Colon (tissue), 2 donors: ENCODE measurements at regions not wholly inside any gene's neighbourhood (a gene's known extent, or its start where the extent isn't known, plus 50 kb on each side); places are given as distances from the start of the nearest gene placed in this dataset.
"Not testable (repeated sequence)": the region's sequence is repeated elsewhere in the genome, so short reads cannot be mapped to it uniquely, and the experiment has no call there.

Source experiments
- FAIRE-seq: peaks from 2 replicates; lab custom pipeline; 2012; peaks lifted over from hg19 to GRCh38; lab: Jason Lieb, UNC
- donor health status: control.
- donor health status: control.

DNA sequence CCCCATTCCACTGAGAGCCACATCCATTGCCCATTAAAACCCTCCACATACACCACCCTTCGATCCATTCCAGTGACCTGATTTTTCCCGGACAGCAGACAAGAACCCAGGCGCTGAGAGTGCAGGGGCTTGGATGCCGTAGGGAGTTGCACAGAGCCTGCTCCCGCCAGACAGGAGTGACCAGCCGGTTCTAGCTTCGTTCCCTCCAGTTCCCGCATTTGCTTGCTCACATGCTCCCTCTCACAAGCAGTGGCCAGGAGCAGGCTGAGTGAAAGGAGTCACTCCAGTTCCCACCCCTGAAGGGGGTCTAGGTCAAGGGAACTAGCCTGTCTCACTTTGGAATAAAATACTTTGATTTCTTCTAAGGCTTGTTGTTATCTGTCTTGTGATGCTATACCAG, 119.5 kb downstream of the SKIDA1 start:
- no peak for FAIRE-seq

DNA sequence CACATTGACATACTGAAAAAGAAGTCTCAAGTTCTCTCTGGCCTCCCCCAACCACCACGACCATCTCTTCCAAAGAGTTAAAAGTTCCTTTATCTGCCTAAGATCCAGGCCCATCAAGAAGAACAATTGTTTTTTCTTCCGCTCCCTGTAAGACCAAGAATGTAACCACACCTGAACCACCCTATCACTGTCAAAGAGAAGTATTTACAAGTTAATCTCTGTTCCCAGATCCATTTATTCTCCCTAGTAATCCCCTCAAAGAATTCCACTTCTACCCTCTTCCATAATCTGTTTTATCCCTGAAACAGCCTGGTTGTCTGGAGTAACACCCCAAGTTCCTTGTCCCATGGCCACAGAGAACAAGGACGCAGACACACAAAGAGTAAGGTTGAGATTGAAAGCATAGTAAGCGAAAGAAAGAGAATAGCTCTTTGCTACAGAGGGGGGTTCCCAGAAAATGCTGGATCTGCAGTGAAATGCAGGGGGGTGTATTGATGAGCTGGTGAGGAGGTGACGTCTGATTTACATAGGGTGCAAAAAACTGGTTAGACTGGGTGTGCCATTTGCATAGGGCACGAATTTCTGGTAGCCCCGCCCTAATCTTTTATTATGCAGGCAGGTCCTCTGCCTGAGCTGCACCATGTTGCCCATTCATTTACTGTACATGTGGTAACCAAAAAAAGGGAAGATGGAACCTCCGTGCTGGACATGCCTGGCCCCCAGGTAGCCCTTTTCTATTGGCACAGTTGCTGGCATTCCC, 122.0 kb downstream of the SKIDA1 start:
- no peak for FAIRE-seq

DNA sequence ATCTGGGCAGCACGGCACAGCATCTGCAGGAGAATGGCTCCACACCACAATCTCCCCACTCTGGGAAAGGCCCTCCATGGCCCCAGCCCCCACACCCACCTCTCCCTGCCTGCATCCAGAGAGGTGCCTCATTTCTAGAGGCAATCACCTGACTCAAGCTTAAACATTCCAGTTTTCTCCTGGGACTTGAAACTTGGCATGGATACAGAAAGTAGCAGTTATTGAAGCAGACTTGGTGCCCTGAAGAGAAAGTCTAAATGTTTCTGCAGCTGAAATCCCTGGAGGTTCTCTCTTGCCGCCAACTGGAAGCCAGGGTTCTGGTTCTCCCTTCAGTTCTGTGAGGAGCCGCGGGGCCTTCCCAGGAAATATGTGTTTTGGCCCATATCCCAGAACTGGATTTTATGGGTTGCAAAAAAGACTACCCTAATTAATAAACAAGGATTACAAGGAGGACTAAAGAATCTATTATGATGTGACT, 122.8 kb downstream of the SKIDA1 start:
- no peak for FAIRE-seq

DNA sequence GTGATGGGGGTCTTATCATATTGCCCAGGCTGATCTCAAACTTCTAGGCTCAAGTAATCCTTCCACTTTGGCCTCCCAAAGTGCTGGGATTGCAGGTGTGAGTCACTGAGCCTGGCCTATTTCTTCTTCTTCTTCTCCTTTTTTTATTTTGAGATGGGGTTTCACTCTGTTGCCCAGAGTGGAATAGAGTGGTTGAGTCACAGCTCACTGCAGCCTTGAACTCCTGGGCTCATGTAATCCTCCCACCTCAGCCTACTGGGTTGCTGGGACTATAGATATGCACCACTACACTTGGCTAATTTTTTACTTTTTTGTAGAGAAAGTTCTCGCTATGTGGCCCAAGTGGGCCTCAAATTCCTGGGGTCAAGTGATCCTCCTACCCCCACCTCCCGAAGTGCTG, 124.3 kb downstream of the SKIDA1 start:
- FAIRE-seq, result no peak

DNA sequence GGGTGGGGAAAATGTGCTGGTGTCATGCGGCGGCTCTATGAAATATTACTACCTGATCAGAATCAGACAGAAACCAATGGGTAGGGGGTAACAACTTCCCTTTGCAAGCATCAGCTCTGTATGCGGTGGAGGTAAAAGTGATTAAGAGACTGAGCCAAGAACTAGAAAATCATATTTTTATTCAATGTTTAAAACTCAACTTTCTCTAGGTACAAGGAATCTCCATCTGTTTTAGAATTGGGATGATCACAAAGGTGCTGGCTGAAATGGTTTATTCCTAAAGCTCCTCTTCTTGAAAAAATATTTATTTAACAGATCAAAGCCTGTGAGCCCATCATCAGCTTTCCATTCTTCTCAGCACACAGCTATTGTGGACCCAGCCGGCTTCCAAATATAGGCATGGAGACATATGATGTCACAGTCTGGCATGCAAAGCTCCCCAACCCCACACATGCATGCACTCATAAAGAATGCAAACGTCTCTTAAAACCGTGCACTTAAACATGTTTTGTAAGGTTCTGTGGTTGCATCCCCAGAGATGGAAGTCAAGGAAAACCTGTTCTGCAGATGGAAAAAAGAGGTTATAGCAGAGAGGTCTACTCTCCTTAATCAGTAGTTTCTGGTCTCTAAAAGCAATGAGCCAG, 126.0 kb downstream of the SKIDA1 start:
- FAIRE-seq, result no peak

DNA sequence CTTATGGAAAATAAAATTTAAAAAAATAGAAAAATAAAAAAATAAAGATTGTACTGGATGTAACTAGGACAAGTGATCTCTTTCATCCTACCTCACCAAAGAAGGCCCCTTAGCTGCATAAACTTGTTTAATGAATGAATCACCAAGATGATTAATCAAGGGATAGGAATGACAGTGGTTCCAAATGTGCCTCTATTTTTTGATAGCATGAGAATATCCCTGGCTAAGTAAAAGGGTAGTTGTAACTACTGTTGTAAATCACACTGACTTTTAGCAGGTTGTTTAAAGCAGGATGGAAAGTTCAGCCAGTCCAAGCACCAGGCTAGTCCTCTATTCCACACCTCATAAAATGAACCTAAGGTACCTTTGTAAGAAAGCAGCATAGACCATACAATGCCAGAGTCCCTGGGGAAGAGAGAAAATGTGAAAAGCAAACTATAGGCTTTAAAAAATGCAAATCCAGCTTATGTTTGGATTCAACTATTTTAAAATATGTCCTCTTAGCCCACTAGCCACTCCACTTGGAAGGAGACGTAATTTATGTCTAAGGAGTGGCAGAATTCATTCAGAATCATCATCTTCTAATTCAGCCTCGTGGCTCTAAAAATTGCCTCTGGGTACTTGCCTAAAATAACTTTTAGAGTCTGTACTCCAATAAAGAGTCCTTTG, 126.8 kb downstream of the SKIDA1 start:
- FAIRE-seq, result no peak

DNA sequence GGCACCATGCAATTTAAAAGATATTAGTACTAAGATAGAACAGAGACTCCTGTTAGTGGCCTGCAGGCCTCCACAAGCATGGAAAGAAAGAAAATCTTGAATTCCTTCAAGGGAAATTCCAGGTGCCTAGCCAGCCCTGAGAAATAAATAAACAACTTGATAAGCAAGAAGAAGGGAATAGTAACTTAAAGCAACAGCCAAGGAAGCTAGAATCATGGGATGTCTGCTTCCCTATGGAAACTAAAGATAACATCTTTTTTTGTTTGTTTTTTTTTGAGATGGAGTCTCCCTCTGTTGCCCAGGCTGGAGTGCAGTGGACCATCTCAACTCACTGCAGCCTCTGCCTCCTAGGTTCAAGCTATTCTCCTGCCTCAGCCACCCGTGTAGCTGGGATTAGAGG, 128.6 kb downstream of the SKIDA1 start:
- FAIRE-seq, result no peak

DNA sequence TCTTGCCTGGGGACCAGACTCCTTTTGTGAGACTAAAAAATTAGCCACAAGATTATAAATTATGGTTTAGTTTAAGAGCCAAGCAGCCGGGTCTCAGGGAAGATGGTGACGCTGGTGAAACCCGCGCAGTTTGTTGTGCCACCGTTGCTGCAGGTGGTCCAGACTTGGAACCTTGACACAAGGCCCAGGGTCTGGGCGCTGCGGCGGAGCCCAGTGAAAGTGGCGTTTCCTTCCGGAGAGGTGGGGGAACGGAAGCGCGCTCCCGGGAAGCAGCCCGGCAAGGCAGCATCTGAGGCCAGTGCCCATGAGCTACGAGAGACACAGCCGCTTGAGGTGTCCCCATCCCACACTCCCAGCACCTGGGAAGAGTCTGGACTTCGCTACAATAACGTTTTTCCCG, 131.6 kb downstream of the SKIDA1 start:
- no peak for FAIRE-seq

DNA sequence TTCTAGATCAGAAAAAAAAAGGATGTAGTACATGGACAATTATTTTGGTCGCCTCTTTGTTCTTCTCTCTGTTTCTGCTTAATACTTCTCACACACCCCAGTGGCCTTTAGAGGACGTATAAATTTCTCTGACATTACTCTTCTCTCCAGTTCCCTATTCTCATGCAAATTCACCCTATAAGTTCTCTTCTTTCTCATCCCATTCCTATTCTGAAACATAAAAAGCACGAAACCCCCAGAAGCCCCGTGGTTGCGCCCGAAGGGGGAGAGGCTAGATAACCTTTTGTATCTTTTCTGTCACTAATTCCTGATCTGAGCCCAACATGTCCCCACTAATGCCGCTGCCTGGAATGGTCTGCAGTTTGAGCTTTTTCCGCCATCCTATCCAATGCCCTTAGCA, 136.9 kb downstream of the SKIDA1 start:
- no peak for FAIRE-seq

DNA sequence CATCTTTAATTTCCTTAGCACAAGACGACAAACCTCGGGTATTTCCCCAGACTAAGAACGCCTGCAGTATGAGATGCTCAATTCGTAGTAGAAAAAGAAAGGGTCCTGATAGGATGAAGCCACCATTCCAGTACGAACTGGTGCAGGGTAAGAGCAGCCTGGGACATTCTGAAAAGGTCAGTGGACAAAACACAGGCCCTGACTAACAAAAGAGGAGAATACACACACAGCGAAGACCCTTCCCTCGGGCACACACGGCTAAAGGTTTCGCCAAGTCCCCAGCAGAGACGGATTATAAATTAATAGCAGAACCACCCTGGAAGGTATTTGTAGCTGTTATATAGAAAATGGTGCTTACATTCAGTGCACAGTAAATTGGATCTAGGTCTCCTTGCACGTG, 137.6 kb downstream of the SKIDA1 start:
- no peak for FAIRE-seq

DNA sequence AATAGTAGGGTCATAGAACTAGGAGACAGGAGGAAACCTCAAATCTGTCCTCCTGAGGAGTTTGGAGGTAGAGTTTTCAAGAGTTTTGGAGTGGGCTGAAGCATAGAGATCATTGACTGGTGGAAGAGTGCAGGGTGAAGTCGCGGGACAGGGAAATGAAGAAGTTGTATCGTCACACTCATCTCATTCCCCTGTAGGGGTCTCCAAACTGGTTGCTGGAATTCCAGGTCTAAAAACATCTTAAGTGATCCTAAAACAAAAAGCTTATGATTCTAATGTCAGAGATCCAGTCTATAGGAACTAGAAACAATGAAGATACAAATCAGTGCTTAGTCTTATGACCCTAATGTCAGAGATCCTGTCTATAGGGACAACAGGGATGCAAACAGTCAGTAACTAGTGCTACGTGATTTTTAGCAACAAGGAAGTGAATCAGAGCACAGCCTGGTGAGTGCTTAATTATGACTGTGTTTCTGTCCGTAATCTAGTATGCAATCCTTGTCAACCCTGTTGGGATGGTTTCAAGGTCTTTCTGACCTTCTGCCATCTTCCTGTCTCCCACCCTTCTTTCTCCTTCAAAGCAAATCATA, 139.4 kb downstream of the SKIDA1 start:
- no peak for FAIRE-seq

DNA sequence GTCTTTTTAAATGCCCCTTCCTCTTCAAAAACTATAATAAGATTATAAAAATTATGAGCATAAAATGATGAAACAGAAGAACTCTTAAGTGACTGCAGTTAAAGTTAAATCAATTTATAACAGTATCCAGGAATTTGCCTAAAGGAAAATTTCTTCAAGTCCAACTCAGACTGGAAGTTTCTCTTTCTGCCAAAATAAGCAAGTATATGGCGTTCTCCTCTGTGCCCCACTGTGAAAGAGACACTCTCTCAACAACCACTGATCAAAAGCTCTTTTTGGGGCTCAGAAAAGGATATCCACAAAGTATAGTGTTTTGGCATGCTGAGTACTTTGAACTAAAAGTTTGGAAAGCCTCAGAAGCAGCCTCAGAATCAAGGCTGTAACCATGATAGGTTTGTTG, 139.9 kb downstream of the SKIDA1 start:
- FAIRE-seq, result no peak

DNA sequence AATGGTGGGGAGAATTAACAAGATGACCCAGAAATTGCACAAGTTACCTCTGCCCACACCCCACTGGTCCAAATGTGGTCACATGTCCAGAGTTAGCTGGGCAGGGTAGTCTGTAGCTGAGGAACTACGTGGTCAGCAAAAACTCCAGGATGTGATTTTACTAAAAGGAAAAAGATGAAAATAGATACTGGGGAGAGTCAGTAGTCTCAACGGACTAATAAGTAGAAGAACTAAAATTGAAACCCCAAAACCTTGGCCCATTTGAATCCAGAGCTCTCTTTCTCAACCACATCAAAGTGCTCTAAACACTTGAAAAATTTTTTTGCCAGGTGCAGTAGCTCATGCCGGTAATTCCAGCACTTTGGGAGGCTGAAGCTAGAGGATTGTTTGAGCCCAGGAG, 146.3 kb downstream of the SKIDA1 start:
- FAIRE-seq, result no peak

DNA sequence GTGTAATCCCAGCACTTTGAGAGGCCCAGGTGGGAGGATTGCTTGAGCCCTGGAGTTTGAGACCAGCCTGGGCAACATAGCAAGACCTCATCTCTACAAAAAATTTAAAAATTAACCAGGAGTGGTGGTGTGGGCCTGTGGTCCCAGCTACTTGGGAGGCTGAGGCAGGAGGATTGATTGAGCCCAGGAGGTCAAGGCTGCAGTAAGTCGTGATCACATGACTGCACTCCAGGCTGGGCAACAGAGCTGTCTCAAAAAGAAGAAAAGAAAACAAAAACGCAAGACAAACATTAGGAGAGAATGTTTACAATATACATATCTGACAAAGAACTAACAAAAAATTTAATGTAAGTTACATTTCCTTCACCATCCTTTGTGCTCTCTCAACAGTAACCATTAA, 150.2 kb downstream of the SKIDA1 start:
- FAIRE-seq, result not testable (repeated sequence)

DNA sequence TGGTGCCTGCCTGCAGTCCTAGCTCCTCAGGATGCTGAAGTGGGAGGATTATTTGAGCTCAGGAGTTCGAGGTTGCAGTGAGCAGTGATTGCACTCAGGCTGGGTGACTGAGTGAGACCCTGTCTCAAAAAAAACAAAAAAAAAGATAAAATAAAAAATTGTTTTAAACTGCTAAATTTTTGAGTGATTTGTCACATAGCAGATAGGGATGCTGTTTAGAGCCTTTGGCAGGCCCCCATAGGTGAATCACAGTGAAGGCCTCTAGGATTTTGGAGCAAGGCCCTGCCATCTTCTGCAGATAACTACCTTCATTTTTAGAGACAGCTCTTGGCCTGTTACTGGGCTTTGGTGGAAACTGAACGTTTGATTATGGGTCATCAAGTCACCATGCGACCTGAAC, 151.6 kb downstream of the SKIDA1 start:
- FAIRE-seq, result not testable (repeated sequence)

DNA sequence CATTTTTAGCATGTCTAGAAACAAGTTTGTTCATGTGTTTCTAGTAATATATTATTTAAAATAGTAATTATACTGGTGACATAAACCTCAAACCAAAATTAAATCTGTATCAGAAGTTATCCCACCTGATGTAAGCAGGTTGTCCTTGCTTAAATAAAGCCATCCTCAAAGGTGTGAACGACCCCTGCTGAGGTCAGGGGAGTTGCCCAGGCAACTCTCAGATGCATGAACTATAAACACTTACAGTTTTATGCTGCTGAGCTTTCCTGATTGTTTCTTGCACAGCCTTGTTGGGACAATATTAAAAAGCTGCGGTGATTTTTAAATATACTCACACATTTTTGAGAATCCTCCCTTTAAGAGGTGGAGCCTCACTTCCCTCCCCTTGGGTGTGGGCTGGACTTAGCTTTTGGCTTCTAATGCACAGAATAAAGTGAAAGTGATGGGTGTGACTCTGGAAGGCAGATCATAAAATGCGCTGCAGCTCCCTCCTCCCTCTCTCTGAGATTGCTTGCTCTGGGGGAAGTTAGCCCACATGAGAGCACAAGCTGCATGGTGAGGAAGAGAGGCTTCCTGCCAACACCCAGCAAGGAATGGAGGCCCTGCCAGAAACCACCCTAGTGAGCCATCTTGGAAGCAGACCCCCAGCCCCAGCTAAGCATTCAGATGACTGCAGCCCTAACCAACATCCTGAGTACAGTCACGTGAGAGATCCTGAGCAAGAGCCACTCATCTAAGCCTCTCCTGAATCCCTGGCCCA, 152.7 kb downstream of the SKIDA1 start:
- no peak for FAIRE-seq

DNA sequence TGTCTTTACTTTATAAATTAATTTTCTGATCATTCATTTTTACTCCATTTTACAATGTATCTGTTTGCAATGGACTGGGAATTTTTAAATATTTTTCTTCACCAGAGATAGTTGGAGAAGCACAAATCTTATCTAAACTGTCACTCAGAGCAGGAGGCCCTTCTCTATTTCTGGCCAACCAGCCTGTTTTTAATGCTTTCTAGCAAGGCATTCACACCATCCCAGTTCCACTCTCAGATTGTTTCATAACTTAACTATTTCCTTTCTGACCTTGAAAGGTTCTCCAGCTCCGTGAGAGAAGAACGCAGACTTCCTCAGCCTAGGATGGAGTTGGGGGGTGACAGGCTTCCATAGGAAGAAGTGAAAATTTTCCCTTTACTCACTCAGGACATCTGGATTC, 155.8 kb downstream of the SKIDA1 start:
- FAIRE-seq, result no peak

DNA sequence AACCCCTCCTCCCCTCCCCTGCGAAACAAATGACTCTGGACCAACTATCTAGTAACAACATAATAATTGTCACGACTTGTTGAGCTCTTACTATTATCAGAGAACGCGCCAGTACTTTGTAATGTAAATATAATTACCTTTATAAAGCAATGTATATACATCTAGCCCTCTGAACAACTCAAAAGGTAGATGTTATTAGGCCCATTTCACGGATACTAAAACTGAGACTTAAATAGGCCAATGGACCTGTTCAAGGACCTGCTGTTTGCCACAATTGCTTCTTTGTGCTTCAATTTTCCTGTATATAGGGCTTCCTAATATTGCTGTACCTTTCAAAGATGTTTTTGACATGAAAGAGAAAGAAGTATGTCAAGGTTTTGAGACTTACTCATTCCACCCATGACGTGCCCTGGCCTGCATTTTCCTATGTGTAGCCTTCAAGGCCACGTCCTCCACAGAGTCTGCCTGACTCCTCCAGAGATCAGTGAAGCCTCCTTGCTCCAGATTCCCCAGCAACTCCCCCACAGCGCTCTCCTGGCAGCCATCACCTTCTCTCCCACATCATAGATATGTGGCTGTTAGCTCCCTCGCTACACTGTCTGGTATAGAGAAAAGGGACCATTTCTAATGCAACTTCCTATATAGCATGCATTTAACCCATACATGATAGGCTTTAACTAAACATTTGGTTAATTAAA, 156.6 kb downstream of the SKIDA1 start:
- no peak for FAIRE-seq

DNA sequence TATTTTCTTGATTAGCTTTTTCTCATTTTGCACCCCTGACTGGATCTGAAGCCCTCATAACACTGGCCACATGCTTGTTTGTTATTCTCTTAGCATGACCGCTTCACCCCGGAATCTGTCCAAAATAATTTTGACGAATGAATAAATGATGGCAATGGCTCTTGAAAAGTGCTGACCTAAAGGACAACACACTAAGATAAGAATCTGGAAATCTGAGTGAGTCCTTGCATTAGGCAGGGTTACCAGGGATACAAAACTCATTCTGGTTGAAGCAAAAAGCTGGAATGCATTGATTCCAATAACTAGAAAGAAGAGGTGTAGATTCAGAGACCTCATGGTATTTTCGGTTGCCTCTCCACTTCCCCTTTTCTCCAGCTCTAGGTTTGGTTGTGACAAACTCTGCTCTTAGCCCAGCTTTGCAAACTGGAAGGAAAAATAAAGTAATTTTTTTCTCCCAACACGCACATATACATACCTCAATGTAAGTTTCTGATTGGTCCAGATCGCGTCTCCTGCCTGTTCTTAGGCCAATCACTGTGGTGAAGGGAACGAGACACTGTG, 157.4 kb downstream of the SKIDA1 start:
- no peak for FAIRE-seq

DNA sequence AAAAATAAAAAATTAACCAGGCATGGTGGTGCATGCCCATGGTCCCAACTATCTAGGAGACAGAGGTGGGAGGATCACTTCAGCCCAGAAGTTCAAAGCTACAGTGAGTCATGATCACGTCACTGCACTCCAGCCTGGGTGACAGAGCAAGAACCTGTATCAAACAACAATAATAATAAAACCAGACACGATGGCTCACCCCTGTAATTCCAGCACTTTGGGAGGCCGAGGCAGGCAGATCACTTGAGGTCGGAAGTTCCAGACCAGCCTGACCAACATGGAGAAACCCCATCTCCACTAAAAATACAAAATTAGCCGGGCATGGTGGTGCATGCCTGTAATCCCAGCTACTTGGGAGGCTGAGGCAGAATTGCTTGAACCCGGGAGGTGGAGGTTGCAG, 159.4 kb downstream of the SKIDA1 start:
- FAIRE-seq, result not testable (repeated sequence)
